HG02973 (cell line): ENCODE measurements at regions not wholly inside any gene's neighbourhood (a gene's known extent, or its start where the extent isn't known, plus 50 kb on each side); places are given as distances from the start of the nearest gene placed in this dataset.

Experiments
- ATAC-seq: cut with Tn5 transposase; IDR thresholded peaks from one replicate; pipeline ENCODE4 v1.9.1; 2021; ENCODE audit warnings: moderate library complexity; ENCODE audit not compliant: unreplicated experiment

- no peak for ATAC-seq
These were observed 267.7 kb downstream of the TLE3 start for GRCh38 chr15:69829974-69830373.

DNA sequence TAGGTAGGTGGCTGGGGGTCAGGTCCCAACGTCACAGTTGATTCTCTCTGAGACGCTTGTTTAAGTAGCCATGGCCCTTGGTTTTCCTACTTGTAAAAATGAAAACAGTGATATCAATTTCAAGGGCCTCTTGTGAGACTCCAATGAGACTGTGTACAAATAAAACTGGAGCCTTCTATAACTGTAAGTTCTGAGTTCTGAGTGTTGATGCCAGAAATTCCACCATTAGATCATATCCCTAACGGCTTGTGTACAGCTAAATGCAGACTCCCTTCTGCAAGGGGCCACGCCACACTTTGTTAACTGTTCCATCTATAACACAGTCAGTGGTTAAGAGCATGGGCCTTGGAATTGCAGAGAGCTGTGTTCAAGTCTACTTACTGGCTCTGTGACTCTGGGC is 267.3 kb downstream of the TLE3 start:
- ATAC-seq, result no peak

DNA sequence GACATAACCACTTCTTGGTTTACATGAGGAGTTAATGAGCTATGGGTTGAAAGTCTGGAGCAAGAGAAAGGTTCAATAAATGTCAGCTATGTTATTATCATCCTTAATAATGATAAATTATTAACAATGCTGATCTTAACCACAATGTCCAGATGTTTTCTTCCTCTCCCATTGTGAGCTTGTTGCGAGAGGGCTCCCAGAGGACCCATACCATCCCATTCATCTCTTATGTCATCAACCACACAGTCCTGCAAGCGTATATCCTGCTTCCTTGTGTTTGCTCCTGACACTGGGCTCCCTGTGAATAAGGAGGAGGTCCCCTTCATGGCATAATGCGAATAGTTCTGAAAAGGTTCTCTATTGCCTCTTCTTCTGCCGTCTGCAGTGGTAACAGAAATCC is 266.8 kb downstream of the TLE3 start:
- no peak for ATAC-seq

GRCh38 chr15:69834267-69834666 is 263.4 kb downstream of the TLE3 start:
- ATAC-seq, result no peak

DNA sequence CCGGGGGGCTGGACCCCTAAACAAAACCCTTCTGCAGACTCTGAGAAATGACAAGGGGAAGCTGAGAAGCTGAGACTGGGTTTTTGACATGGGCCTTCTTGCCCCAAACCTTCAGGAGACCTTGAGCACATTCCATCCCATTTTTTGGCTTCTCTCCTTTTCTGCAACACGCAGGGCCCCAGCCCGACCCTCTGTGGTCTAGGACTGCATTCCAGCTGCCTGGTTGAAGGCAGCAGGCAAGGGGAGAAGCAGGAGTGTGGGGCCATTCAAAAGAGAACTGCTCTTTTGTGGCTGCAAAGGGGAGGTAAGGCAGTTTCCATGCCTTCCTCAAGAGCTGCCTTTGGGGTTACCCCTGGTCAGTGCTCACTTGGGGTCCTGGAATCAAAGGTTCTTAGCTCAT is 263.0 kb downstream of the TLE3 start:
- ATAC-seq, result no peak

DNA sequence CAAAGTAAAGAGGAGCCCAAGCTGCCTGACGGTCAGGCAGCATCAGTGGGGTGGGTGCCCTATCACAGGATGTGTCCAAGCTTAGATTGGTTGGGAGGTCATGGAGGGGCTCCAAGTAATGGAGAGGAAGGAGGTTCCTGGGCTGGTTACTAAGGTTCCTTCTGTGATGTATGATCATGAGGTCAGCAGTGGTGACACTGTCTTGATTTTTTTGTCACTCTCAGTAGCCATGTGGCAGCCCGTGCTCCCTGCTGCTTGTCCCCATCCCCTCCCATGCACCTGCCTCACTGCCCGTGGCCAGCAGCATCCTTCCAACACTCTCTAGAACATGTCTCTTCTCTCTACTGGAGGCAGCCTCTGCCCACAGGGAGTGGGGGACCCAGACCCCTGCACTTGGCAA is 261.7 kb downstream of the TLE3 start:
- no peak for ATAC-seq

- ATAC-seq, result no peak
These were observed 261.0 kb downstream of the TLE3 start for GRCh38 chr15:69836526-69837230.

GRCh38 chr15:69838338-69838737 is 259.4 kb downstream of the TLE3 start:
- no peak for ATAC-seq

GRCh38 chr15:69838994-69839393 is 258.7 kb downstream of the TLE3 start:
- ATAC-seq, result no peak

DNA sequence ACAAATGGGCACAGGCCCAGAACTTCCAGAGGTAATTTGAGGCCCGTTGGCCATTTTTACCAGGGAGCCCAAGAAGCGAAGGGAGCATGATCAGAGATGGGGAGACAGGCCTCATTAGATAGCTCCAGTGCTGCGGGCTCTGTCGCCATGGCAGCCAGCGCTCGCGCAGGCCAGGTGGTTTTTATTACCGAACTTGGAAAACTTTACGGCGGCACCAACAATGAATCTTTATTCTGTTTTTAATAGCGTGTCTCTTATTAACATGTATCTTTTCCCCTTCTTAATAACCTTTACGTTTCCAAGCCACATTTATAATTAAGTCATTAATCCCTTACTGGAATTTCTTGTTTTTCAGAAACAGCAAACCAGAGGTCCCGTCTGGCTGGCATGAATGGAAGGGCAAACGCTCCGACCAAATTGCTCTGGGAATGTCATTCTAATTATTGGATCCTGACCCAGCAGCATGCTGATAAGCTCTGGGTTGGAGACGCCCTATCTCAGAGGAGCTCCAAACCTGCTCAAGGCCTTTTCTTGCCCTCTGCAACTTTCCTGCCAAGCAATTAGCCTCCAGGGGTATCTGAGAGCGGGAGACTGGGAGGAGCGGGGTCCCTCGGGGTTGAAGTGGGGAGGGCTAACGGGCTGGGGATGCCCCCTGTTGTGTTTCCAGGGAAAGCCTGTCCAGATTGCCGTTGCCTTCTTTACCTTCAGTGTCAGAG is 256.4 kb downstream of the TLE3 start:
- ATAC-seq, result no peak

DNA sequence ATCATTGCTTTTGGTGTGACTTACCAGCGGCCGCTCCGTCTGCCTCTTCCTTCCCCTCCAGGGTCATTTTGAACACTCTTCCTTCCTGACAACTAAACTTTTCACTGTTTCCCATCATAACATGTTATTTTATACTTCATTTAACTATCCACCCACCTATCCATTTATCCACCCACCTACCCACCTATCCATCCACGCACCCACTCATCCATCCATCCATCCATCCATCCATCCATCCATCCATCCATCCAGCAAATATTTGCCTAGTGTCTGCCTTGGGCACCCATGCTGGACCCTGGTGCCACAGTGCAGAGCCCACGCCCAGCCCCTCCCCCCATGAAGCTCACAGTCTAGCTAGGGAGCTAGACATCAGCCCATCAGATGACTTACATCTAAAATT is 254.9 kb downstream of the TLE3 start:
- ATAC-seq, result no peak

- ATAC-seq, result no peak
These were observed 254.3 kb downstream of the TLE3 start for GRCh38 chr15:69843276-69843899.

- no peak for ATAC-seq
These were observed 253.8 kb downstream of the TLE3 start for GRCh38 chr15:69843900-69844304.

DNA sequence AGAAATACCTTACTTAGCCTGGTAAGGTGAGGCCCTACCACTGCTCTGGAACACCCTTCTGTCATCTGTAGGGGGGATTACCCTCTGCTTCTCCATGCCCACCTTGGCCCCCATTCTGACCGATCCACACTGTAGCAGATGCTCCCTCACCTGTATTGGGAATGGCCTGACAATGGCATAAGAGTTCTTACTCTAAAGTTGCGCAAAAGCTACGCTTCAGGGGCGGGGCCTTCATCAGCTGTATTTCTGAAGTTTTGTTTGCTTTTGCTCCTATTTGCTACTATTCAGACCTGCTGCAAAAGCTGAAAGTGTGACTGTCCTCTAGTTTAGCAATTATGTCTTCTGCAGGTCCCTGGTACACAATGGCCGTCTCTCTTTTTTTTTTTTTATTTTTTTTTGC is 252.6 kb downstream of the TLE3 start:
- ATAC-seq, result no peak

- ATAC-seq, result no peak
These were observed 250.1 kb downstream of the TLE3 start for GRCh38 chr15:69847625-69848024.

DNA sequence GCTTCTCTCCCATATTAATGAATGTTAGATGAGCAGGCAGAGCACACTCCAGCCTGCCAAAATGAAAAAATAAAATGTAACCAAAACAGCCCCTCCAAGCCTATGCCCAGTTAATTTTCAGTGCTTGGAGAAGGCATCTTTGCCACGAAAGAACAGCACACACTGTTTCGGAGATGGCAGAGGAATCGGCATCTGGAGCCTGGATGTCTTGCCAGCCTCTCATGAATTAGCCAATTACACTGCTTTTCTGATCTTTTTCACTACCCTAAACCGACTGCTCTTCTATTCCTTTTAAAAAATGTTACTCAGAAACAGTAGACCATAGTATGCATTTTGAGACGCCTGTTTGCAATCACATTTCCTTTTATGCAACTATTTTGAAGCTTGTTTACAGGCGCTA is 249.6 kb downstream of the TLE3 start:
- ATAC-seq, result no peak

- ATAC-seq, result no peak
These were observed 249.0 kb downstream of the TLE3 start for GRCh38 chr15:69848551-69849231.

DNA sequence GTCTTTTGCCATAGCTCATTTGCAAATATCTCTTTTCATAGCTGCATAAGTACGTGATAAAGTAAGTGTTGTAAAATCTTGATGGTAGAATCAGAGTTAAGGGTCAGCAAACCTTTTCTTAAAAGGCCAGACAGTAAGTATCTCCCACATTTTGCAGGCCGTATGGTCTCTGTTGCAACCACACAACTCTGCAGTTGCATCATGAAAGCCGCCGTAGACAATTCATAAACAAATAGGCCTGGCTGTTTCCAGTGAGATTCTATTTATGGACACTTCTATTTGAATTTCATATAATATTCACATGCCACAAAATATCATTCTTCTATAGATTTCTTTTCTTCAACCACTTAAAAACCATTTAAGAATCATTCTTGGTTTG is 248.5 kb downstream of the TLE3 start:
- ATAC-seq, result no peak

DNA sequence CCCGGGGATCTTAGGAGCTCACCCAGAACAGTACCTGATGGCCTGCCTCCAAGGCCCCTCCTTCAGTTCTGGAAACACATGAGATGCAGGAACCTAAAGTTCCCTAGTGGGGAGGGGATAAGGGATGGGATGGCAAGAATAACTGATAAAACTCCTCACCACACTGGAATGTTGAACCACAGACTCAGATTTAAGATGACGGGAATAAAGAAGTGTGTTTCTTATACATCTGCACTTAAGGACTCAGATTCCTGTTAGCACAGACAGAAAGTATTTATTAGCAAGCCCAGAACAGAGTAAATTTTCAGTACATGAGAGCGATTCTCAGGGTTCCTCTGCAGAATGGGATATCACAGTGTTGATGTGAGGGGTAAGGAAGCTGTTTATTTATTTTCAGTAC is 245.2 kb downstream of the TLE3 start:
- ATAC-seq, result no peak

- ATAC-seq, result no peak
These were observed 244.8 kb downstream of the TLE3 start for GRCh38 chr15:69852916-69853315.

GRCh38 chr15:69853544-69853951 is 244.2 kb downstream of the TLE3 start:
- no peak for ATAC-seq

DNA sequence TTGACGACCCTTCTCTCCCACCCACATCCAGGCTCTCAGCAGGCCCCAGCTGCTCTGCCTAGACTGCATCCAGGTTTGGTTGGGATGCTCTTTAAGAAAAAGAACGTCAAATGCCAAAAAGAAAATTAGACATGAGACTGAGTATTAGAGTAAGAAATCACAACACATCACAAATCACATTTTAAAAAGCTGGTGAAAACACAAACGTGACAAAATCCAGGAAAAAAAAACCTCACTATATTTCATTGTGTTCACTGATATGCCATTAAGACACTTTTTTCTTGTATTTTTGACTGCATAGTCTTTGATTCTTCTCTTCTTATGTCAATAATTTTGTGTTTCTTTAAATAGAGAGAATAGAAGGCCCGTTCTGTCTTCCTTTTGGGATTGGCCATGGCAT is 243.7 kb downstream of the TLE3 start:
- ATAC-seq, result no peak
